IPS-NIHi11 (cell line): ENCODE measurements at regions not wholly inside any gene's neighbourhood (a gene's known extent, or its start where the extent isn't known, plus 50 kb on each side); places are given as distances from the start of the nearest gene placed in this dataset.
A peak's percentile ranks its signal among the peaks of the same experiment; 100 is the strongest.

Experiments
- DNase-seq: peaks from one replicate; pipeline ENCODE4 v3.0.0; 2012; ENCODE audit warnings: mixed read lengths, low spot score

GRCh38 chr1:147463022-147463421 is 78.3 kb upstream of the BCL9 start:
- no peak for DNase-seq

DNA sequence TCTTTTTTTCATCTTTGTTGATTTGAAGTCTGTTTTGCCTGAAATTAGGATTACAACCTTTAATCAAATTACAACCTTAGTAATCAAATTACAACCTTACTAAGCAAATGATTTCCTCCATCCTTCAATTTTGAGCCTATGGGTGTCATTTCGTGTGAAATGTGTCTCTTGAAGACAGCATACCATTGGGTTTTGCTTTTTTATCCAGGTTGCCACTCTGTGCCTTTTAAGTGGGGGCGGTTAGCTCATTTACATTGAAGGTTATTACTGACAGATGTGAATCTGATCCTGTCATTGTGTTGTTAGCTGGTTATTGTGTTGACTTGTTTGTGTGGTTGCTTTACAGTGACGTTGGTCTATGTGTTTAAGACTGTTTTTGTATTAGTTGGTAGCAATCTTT is 74.8 kb upstream of the BCL9 start:
- DNase-seq, result no peak

DNA sequence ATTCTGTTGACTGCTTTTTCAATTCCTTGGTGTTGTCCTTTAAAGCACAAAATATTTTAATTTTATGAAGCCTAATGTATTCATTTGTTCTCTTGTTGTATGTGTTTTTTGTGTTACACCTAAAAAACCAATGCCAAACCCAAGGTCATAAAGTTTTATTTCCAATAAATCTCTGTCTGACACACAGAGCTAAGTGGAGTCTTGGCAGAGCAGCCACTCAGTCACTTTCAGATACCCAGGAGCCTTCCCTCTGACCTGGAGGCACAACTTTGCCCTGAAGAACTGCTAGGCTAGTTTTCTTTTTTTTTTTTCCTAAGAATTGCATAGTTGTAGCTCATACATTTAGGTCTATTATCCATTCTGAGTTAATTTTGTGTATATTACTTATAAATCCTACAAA is 71.2 kb upstream of the BCL9 start:
- DNase-seq, result no peak

GRCh38 chr1:147472489-147472888 is 68.8 kb upstream of the BCL9 start:
- DNase-seq, result no peak

GRCh38 chr1:147472966-147473732 is 68.2 kb upstream of the BCL9 start:
- no peak for DNase-seq

DNA sequence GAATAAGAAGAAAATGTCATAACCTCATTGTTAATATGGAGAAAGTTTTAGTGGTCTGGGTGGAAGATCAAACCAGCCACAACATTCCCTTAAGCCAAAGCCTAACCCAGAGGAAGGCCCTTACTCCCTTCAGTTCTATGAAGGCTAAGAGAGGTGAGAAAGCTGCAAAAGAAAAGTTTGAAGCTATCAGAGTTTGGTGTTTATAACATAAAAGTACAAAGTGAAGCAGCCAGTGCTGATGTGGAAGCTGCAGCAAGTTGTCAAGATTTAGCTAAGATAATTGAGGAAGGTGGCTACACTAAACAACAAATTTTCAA is 67.6 kb upstream of the BCL9 start:
- DNase-seq, result no peak

- DNase-seq, result no peak
These were observed 65.8 kb upstream of the BCL9 start for GRCh38 chr1:147475488-147475887.

DNA sequence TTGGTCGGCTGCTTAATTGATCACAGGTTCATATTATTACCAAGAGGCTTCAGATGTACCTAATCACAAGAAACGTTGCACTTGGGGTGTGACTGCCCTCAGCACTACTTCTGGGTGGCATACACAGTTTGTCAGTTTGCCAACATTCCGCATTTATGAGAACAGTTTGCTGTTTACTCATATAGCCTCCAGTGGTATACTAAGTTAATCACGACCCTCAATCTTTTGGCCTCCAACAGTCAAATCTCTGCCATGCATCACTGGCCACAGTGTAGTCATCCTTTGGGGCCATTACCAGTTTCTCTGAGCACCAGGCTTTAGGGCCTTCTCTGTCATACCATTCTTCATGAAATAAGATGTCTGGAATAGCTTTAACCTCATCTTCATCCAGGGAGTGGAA is 62.8 kb upstream of the BCL9 start:
- DNase-seq, result no peak

DNA sequence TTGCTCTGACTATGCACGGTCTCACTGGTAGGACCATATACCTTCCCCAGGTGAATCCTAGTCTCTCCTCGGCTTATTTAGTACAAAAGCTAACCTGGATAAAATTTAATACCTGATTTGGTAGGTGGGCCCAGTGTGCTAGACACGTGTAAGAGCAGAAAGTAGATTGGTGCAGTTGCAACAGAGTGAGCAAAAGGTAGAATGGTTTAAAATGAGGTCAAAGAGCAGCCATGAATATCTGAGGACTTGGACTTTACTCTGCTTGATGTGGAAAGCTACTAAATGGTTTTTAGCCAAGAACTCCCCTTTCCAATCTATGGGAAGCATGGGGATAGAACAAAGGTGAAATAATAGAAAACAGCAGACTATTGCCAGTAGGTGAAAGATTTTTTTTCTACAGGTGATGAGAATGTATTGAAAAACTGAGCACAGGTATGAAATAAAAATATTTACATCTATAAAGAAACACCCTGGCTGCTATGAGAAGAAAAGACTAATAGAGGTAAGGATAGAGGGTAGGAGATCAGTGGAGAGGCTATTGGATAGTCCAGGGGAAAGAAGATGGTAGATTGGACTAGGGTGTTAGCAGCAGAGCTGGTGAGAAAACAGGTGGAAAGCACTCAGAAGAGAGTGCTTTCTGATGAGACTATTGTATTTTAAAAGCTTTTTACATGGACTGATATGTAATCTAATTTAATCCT is 61.3 kb upstream of the BCL9 start:
- no peak for DNase-seq

GRCh38 chr1:147480565-147480935 is 60.8 kb upstream of the BCL9 start:
- no peak for DNase-seq

- no peak for DNase-seq
These were observed 54.2 kb upstream of the BCL9 start for GRCh38 chr1:147486876-147487656.

- peak; percentile 37 for DNase-seq
These were observed 50.2 kb upstream of the BCL9 start for GRCh38 chr1:147491098-147491497.
